A549 (cell line): ENCODE measurements at regions not wholly inside any gene's neighbourhood (a gene's known extent, or its start where the extent isn't known, plus 50 kb on each side); places are given as distances from the start of the nearest gene placed in this dataset.

Experiments used
- EP300 ChIP-seq, 2 experiments: fragments of >200 bp; sonication (Bioruptor Twin); formaldehyde crosslinking; IDR thresholded peaks; 2 replicates in 1 of 2; 3 replicates in 1 of 2; pipeline ENCODE4 v1.6.1; 2016 to 2017
- HDAC2 ChIP-seq: fragments of 200-600 bp; sonication (generic); IDR thresholded peaks from 2 replicates; pipeline ENCODE4 v1.6.1; 2016
- HOXA7 ChIP-seq: fragments of 250-450 bp; sonication (Bioruptor Pico); IDR thresholded peaks from 2 replicates; pipeline ENCODE4 v1.5.0; 2020; ENCODE audit warnings: mild to moderate bottlenecking, moderate library complexity
- JUN ChIP-seq, 2 experiments: fragments of >200 bp; sonication (Bioruptor Twin); formaldehyde crosslinking; IDR thresholded peaks; 2 replicates in 1 of 2; 3 replicates in 1 of 2; pipeline ENCODE4 v1.6.1; 2016 to 2017
- MYC ChIP-seq: IDR thresholded peaks from 2 replicates; pipeline ENCODE4 v1.6.1; 2012; ENCODE audit warnings: mild to moderate bottlenecking, inconsistent platforms, low read length, improper control_type of control experiment, borderline replicate concordance
- POLR2A ChIP-seq: IDR thresholded peaks from 2 replicates; pipeline ENCODE4 v1.6.1; 2012; ENCODE audit warnings: mild to moderate bottlenecking, low read length
- RFX5 ChIP-seq: fragments of 450-650 bp; IDR thresholded peaks from 2 replicates; pipeline ENCODE4 v1.7.1; 2014; ENCODE audit warnings: antibody characterized with exemption, mild to moderate bottlenecking, moderate library complexity
- TFCP2L1 ChIP-seq: fragments of 250-450 bp; sonication (Bioruptor Pico); IDR thresholded peaks from 2 replicates; pipeline ENCODE4 v1.5.0; 2021; ENCODE audit warnings: mild to moderate bottlenecking
- ZFP36 ChIP-seq: fragments of 450-650 bp; IDR thresholded peaks from 2 replicates; pipeline ENCODE4 v1.6.1; 2014; ENCODE audit warnings: borderline replicate concordance; ENCODE audit not compliant: partially characterized antibody
- TF ChIP-seq, protein P1 (sequence below): fragments of 450-650 bp; IDR thresholded peaks from 2 replicates; pipeline ENCODE4 v1.6.1; 2014; ENCODE audit warnings: antibody characterized with exemption
- TF ChIP-seq, protein P2 (sequence below): fragments of >200 bp; sonication (Bioruptor Twin); formaldehyde crosslinking; IDR thresholded peaks from 3 replicates; pipeline ENCODE4 v1.5.1; 2016
- TF ChIP-seq, protein P3 (sequence below): fragments of 200-600 bp; sonication (generic); IDR thresholded peaks from 2 replicates; pipeline ENCODE4 v1.6.1; 2016; ENCODE audit warnings: antibody characterized with exemption, mild to moderate bottlenecking, moderate library complexity
- TF ChIP-seq, protein P4 (sequence below): IDR thresholded peaks from 2 replicates; pipeline ENCODE4 v1.6.1; 2012

DNA sequence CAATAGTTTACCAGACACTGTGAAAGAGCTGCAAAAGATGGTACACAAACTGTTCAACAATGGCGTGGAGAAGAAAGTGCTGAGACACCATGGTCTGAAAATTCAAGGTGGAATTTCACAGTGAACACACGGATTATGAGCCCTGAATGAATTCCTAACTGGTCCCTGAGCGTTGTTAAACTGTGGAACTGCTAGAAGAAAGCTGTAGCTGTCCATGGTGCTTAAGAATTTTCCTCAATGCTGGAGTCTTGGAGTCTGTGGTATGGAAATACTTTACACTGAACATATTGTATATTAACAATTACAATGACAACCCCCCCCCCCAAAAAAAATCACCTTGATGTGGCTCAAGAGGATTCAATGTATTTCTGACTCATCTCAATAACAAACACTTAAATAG, 68.5 kb downstream of the SLC24A2 start:
- TF ChIP-seq, protein P1, sequence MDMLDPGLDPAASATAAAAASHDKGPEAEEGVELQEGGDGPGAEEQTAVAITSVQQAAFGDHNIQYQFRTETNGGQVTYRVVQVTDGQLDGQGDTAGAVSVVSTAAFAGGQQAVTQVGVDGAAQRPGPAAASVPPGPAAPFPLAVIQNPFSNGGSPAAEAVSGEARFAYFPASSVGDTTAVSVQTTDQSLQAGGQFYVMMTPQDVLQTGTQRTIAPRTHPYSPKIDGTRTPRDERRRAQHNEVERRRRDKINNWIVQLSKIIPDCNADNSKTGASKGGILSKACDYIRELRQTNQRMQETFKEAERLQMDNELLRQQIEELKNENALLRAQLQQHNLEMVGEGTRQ: no peak
- TF ChIP-seq HOXA7: no peak
- no peak for TF ChIP-seq EP300 (IDR thresholded peaks at IDR 0.05)
- no peak for TF ChIP-seq RFX5
- TF ChIP-seq, protein P2, sequence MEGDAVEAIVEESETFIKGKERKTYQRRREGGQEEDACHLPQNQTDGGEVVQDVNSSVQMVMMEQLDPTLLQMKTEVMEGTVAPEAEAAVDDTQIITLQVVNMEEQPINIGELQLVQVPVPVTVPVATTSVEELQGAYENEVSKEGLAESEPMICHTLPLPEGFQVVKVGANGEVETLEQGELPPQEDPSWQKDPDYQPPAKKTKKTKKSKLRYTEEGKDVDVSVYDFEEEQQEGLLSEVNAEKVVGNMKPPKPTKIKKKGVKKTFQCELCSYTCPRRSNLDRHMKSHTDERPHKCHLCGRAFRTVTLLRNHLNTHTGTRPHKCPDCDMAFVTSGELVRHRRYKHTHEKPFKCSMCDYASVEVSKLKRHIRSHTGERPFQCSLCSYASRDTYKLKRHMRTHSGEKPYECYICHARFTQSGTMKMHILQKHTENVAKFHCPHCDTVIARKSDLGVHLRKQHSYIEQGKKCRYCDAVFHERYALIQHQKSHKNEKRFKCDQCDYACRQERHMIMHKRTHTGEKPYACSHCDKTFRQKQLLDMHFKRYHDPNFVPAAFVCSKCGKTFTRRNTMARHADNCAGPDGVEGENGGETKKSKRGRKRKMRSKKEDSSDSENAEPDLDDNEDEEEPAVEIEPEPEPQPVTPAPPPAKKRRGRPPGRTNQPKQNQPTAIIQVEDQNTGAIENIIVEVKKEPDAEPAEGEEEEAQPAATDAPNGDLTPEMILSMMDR: no peak
- TF ChIP-seq HDAC2: no peak
- TF ChIP-seq POLR2A: no peak
- TF ChIP-seq, protein P3, sequence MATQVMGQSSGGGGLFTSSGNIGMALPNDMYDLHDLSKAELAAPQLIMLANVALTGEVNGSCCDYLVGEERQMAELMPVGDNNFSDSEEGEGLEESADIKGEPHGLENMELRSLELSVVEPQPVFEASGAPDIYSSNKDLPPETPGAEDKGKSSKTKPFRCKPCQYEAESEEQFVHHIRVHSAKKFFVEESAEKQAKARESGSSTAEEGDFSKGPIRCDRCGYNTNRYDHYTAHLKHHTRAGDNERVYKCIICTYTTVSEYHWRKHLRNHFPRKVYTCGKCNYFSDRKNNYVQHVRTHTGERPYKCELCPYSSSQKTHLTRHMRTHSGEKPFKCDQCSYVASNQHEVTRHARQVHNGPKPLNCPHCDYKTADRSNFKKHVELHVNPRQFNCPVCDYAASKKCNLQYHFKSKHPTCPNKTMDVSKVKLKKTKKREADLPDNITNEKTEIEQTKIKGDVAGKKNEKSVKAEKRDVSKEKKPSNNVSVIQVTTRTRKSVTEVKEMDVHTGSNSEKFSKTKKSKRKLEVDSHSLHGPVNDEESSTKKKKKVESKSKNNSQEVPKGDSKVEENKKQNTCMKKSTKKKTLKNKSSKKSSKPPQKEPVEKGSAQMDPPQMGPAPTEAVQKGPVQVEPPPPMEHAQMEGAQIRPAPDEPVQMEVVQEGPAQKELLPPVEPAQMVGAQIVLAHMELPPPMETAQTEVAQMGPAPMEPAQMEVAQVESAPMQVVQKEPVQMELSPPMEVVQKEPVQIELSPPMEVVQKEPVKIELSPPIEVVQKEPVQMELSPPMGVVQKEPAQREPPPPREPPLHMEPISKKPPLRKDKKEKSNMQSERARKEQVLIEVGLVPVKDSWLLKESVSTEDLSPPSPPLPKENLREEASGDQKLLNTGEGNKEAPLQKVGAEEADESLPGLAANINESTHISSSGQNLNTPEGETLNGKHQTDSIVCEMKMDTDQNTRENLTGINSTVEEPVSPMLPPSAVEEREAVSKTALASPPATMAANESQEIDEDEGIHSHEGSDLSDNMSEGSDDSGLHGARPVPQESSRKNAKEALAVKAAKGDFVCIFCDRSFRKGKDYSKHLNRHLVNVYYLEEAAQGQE: peak; percentile 89
- TF ChIP-seq, protein P4, sequence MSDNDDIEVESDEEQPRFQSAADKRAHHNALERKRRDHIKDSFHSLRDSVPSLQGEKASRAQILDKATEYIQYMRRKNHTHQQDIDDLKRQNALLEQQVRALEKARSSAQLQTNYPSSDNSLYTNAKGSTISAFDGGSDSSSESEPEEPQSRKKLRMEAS: no peak
- TF ChIP-seq TFCP2L1 (CRISPR knock-in tag): no peak
- TF ChIP-seq ZFP36: no peak
- TF ChIP-seq MYC: no peak
- no peak for TF ChIP-seq JUN (IDR thresholded peaks at IDR 0.05)
